GM21576 (cell line): ENCODE measurements at regions not wholly inside any gene's neighbourhood (a gene's known extent, or its start where the extent isn't known, plus 50 kb on each side); places are given as distances from the start of the nearest gene placed in this dataset.

Experiments
- ATAC-seq: cut with Tn5 transposase; IDR thresholded peaks from one replicate; pipeline ENCODE4 v1.9.1; 2021; ENCODE audit warnings: mild to moderate bottlenecking, moderate library complexity; ENCODE audit not compliant: unreplicated experiment

DNA sequence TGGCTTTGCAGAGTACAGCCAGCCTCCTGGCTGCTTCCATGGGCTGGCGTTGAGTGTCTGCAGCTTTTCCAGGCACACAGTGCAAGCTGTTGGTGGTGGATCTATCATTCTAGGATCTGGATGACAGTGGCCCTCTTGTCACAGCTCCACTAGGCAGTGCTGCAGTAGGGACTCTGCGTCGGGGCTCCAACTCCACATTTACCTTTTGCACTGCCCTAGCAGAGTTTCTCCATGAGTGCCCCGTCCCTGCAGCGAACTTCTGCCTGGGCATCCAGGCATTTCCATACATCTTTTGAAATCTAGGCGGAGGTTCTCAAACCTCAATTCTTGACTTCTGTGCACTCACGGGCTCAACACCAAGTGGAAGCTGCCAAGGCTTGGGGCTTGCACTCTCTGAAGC, 1697.3 kb upstream of the MIR17HG start:
- no peak for ATAC-seq

DNA sequence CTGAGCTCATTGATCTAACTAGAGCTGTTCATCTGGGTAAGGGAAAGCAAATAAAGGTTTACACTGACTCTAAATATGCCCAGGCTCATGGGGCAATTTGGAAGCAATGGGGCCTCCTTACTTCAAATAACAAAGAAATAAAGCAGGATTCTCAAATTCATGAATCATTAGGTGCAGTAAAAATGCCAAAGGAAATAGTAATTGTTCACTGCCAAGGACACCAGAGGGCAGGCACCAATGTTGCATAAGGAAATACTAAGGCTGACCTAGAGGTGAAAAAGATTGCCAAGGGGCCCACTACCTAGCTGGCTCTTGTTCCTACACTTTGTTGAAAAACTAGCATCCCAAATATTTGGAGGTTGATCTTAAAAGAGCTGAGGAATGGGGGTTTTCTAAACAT, 1686.7 kb upstream of the MIR17HG start:
- no peak for ATAC-seq

DNA sequence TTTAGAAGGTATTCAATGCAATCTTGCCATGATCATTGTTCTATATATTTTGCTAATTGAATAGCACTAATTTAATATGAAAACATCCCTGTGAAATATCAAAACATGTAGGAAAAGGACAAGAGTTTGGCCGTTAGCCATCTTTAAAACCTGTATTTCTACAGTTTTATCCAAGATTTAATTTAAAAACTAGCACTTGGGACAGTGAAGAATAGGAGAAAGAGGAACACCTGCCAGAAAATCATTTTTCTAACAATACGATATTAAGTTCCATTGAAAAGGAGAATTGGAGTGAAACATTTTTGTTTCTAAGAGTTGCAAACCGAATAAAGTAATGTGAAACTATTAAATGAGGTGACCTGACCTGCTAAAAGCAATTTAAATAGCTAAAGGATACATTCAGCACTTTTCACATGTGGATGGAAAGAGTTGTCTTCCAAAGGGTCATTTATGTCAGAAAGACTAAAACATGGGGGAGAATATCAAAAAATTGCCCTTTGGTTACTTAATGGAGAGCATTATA, 1673.6 kb upstream of the MIR17HG start:
- ATAC-seq, result no peak

DNA sequence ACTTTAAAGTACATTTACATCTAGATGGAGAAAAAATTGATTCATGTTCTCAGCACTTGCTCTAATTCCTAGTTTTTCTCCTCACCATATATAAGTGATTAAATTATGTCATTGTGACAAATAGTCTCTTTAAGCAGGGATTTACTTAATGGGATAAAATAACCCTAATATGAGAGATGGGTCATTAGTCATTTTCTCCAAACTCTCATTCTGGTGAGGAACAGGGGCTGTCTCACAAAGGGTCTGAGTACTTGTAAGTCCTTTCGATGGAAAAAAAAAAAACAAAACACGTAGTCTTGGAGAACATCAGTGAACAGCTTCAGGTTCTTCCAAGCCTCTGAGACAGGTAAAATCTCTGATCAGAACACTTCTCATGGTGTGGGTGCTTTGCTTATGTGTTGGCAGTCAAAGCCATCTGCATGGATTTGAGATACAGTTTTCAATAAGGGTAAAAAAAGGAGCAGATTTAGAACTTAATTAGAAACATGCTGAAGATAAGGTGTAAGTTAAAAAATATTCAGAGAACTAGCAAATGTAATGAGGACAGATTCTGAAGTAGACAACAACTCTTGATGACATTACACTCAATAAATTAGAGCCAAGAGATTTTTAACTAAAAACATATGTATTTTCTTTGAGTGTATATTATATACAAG, 1668.9 kb upstream of the MIR17HG start:
- no peak for ATAC-seq

DNA sequence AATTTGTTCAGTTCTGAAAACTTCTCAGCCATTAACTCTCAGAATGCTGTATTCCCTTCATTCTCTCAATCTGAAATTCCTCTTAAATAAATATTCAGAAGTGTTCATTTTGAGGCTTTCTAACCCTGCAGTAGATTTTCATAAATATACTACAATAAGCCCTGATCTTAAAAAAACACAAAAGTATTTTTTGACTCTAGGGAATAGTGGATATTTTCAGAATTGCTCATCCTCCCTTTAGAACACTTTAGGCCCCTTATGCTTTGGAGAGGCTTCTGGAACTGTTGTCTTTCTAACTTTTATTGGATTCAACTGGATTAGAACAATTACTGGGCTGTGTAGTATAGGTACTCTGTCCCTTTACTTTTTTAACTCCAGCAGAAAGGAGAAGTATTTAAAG, 1662.6 kb upstream of the MIR17HG start:
- ATAC-seq, result no peak

- no peak for ATAC-seq
Measured at GRCh38 chr13:89686171-89686570, 1661.3 kb upstream of the MIR17HG start.

DNA sequence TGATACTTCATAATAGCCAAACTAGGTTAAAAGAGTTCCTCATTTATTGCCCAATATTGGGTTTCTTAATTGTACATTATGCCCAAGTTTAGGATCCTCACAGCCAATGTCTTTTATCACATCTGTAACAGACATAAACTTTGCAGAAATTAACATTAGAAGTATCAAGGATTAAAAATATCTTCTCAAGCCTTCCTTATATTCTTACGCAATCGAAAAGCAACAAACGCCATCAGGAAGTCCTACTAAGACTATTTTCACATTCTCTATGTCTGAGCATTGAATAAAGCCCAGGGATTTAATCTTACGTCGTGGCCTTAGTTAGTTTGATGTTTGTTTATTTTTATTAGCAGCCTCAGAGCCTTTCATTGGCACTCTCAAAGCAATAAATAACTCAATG, 1660.4 kb upstream of the MIR17HG start:
- no peak for ATAC-seq

GRCh38 chr13:89688918-89689317, 1658.6 kb upstream of the MIR17HG start:
- no peak for ATAC-seq

DNA sequence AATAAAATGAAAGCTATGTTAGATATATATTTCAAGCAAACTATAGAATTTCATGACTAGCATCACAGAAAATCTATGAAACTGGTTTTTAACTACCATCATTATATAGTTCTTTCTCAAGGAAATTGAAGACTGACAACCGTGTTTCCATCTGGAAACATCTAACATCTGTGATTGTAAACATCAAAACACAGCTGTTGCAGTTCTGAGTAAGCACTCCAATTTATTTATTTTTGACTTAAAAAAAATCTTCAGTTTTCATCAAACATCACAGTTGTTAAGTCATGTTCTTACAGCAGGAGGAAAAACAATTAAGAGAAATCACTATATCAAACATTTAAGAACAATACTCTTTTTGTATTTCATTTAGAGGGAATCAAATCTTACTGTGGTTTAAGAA, 1653.0 kb upstream of the MIR17HG start:
- no peak for ATAC-seq

GRCh38 chr13:89695343-89696257, 1651.9 kb upstream of the MIR17HG start:
- ATAC-seq, result no peak

- no peak for ATAC-seq
Measured at GRCh38 chr13:89701913-89702312, 1645.6 kb upstream of the MIR17HG start.

DNA sequence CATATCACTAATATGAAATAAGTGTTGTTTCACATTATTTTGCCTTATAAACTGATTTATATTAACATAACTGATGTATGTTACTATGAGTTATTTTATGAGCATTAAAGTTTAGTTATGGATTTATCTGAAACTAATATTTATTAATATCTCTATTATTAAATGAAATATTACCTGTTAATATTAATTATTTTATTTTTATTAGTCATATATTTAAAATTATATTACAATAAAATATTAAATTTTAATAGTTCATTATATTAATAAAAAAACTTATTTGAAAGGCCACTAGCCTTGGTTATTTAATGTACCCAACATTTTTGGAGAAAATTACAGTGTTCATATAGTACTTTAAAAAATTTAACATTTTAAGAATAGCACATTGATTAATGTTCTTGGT, 1643.4 kb upstream of the MIR17HG start:
- ATAC-seq, result no peak

- ATAC-seq, result no peak
Measured at GRCh38 chr13:89708013-89708412, 1639.5 kb upstream of the MIR17HG start.

- ATAC-seq, result no peak
Measured at GRCh38 chr13:89721216-89721615, 1626.3 kb upstream of the MIR17HG start.

- no peak for ATAC-seq
Measured at GRCh38 chr13:89726690-89727435, 1620.6 kb upstream of the MIR17HG start.

GRCh38 chr13:89733829-89734228, 1613.7 kb upstream of the MIR17HG start:
- ATAC-seq, result no peak

GRCh38 chr13:89737051-89737450, 1610.4 kb upstream of the MIR17HG start:
- no peak for ATAC-seq

GRCh38 chr13:89738072-89738471, 1609.4 kb upstream of the MIR17HG start:
- ATAC-seq, result no peak

DNA sequence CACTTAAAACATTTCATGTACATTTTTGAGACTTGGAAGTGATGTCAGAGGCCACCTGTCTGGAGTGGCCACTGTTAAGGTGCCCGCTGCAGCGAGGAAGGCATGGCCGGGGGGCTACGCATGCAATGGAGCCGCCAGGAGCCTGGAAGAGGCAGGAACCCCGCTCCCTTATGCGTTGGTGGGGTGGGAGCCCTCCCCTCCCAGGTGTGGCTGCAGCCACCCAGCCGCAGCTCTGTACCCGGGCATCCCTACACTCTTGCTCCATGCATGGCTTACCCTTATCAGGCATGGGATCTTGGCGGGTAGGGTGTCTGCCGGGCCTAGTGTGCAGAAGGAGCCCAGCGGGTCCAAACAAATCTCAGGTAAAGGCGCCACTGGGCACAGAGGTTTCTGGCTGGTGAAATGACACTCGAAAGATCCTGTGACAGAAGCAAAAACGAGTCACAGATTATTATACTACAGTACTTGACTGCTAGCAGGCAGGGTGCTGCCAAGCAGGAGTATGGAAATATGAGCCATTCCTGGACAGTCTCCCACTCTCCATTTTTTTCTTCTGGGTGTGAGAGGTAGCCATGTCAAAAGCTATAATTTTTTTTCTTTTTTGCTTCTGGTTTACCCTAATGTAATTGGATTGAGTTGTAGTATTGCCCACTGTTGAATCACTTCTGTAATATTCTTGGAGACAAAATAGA, 1606.3 kb upstream of the MIR17HG start:
- no peak for ATAC-seq

DNA sequence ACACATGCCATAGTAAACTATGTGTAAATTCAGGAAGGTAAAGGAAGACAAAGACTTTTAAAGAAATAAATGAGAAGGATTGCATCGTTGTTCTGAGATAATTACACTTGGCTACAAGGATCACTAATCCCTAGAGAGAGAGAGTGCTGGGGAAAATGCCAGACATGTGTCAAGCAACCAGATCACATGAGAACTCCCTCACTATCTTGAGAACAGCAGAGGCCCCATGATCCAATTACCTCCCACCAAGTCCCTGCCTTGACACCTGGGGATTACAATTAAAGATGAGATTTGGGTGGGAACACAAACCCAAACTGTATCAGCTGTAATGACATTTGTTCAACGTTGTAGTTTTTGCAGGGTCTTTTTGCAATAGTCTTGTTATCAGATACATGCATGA, 1600.9 kb upstream of the MIR17HG start:
- no peak for ATAC-seq

DNA sequence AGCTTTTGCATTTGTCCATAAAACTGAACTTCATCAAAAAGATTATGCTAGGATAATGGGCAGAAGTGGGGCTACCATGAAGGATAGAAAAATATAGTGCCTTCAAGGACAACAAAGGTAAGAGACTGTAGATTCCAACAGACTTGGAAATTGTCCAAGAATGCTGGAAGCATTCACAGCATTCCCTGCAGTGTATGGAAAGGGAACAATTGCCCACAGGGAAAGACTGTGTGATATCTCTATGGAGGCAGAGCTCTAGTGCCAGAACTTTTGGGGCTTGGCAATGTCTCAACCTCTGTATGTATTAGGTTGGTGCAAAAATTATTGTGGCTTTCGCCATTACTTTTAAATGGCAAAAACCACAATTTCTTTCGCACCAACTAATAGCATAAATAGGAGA, 1598.8 kb upstream of the MIR17HG start:
- no peak for ATAC-seq
